NCI-H1417 (cell line): ENCODE measurements at regions not wholly inside any gene's neighbourhood (a gene's known extent, or its start where the extent isn't known, plus 50 kb on each side); places are given as distances from the start of the nearest gene placed in this dataset.
A peak's percentile ranks its signal among the peaks of the same experiment; 100 is the strongest.
"Not testable (repeated sequence)": the region's sequence is repeated elsewhere in the genome, so short reads cannot be mapped to it uniquely, and the experiment has no call there.

ENCODE experiments used
- DNase-seq, 3 experiments: peaks; one replicate each; lab custom pipeline; 2025; lab: John Stamatoyannopoulos, UW

DNA sequence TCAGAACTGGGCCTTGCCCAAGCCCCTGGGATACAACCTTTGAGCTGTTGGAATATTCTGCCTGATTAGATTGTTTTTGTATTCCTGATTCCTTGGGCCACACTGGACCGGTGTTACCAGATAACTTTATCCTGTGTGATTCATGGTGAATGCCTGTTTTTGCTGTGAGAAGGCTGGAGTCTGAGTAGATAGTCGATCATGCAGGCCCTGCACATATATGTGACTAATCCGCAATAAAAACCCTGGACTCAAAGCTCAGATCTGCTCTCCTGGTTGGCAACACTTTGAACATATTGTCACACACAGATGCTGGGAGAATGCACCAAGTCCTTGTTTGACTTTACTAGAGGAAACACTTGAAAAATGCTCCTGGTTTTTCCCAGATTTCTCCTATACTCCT lies 183.9 kb upstream of the MBL2 start:
- no peak for DNase-seq

GRCh38 chr10:52955337-52955736 lies 182.8 kb upstream of the MBL2 start:
- no peak for DNase-seq

GRCh38 chr10:52954407-52954806 lies 181.8 kb upstream of the MBL2 start:
- no peak for DNase-seq

DNA sequence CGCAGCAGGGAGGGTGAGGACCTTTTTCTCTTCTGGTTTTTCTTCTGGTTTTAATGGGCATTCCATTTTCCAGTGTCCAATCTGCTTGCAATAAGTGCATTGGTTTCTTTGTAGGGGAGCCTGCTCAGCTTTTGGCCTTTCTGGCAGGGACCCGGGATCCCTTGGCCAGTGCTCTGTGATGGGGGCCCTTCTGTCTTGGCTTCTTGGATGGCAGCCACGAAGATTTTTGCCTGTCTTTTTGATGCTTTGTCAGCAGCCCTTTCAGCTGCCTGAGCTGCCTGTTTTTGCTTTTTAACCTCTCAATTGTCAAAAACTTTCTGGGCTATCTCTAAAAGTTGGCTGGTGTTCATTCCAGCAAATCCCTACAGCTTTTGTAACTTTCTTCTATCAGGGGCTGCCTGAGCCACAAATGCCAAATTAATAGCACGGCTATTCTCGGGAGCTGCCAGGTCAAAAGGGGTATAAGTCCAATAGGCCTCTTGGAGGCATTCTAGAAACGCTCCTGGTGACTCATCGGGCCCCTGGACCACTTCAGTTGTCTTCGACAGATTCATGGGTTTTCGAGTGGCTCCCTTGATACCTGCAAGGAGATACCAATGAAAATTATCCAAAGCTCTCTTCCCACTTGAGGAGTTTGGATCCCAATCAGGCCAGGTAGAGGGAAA lies 179.9 kb upstream of the MBL2 start:
- DNase-seq, result no peak

DNA sequence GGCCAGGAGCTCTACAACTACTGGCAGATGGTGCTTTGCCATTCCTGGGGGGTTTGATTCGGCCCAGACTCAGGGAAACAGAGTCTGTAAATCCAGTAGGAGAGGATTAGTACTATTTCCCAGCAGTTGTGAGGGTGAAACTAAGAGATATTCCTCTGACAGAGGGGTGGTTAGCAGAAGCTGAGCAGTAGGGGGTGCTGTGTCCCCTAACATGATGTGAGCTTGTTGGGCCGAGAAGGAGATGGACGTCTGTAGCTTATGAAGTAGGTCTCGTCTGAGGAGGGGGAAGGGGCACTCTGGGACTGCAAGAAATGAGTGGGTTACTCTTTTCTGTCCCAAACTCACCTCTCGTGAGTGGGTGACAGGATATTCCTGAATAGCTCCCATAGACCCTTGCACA lies 179.2 kb upstream of the MBL2 start:
- DNase-seq, result peak in 1 of 3 experiments; percentile 22

DNA sequence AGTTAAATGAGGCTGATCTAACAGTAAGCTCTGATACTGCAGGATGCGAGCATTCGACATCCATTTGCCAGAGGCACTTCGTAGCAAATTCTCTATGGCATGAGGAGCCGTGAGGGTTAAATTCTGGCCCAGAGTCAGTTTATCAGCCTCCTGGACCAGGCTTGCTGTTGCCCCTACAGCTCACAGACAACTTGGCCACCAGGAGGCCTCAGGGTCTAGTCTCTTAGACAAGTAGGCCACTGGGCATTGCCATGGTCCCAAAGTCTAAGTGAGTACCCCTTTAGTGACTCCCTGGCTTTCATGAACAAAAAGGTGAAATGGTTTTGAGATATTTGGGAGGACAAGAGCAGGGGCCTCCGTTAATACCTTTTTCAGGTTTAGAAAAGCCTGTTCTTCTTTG lies 178.0 kb upstream of the MBL2 start:
- no peak for DNase-seq

DNA sequence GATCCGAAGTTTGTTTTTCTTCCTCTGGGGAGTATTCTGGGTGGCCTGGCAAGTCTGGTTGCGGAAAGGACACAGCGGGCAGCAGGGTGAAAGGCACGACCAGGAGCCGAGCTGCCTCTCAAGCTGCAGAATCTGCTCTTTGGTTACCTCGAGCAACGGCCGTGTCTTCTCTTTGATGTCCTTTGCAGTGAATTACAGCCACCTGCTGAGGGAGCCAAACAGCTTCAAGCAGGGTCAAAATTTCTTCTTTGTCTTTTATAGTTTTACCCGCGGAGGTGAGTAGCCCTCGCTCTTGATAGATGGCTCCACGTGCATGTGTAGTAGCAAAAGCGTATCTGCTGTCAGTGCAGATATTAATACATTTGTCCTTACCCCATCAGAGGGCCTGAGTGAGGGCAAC lies 177.3 kb upstream of the MBL2 start:
- peak in 1 of 3 experiments; percentile 15 for DNase-seq

GRCh38 chr10:52946486-52946885 lies 173.9 kb upstream of the MBL2 start:
- DNase-seq, result no peak

DNA sequence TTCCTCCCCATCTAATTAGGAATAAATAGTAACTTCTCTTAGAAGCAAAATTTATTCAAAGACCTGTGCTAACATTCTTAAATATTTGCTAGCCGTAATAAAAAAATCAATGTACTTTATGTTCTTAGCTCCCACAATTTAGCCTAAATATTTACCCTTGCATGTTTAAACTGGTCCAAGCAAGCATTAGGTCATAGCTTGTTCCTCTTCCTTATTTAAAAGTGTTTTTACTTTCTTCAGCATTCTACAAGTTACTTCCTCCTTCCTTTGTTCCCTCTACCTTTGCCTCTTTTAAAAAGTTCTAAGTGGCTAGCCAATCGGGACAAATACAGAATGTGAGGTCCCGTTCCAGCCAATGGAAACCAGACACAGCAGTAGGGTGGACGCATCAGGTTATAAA lies 172.9 kb upstream of the MBL2 start:
- not testable (repeated sequence) for DNase-seq

DNA sequence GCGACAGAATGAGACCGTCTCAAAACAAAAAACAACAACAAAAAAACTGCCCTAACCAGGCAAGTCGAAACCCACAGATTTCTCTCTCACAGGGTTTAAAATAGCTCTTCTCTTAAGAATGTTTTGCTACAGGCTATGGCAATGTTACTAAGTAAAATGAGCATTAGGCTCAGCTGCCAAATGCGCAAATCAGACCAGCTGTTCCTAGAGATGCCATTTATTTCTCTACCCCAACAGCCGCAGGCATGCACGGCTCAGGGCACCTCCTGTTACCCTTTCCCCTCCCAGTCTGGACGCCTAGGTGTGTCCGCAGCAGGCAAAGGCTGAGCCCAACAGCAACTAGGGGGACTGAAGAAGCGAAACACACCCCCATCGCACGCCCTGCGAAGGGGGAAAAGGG lies 168.3 kb upstream of the MBL2 start:
- no peak for DNase-seq

DNA sequence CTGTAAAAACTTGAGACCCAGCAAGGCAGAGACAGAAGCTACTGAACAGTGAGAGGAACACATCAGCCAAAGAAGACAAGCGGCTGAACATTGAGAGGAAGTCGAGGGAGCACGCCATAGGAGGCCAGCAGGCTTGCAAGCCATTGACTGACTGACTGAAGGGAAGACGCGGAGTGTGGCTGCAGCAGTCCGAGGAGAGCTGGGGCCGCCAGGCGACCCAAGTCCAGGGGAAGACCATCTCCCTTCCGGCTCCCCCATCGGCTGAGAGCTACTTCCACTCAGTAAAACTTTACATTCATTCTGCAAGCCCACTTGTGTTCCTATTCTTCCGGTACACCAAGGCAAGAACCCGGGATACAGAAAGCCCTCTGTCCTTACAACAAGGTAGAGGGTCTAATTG lies 167.3 kb upstream of the MBL2 start:
- DNase-seq, result no peak

DNA sequence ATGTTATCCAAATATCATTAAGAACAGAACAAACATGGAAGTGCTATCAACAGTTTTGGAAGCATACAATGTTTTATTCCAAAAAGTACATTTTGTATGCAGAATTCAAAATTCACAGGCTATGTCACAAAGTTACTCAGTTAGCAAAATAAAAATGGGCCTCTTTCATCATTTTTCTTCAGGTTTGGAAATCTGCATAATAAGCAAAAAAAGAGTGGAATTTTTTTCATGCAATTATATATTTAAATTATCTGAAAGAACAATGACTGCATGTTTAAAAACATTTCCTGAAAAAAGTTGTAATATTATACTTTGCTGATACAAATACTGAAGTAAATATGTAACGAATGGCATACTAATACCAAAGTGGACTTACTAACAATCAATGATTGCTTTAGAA lies 161.2 kb upstream of the MBL2 start:
- no peak for DNase-seq

DNA sequence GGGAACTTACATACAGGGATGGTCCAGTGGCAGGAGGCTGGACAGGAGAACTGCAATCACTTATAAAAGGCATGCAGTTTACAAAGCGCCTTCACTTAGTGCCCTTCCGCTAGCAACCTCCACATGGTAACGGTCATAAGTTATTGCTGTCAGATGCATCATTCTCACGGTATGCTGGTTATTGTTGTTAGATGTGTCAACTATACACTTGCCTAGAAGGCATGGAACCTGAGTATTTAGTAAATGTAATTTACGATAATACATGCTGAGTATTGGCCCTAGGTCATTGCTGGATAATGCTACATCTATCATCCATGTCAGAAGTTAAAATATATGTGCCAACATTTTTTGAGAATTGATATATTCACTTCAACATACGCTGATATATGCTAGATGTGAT lies 155.1 kb upstream of the MBL2 start:
- peak in 1 of 3 experiments; percentile 2 for DNase-seq

DNA sequence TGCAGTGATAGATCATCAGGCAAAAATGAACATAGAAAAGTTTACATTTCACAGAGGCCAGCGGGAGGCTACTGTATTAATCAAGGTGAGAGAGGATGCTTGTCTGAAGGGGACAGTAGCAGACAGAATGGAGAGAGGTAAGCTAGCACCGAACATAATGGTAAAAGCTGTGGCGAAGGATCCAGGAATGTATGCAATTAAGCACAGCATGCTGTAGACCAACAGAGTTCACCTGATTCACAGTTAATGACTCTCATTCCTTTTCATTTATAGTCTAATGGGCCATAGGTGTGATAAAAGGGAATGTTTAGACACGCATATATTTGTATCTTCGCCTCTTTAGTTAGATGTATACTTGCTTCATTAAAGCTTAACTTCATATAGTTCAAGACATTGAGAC lies 150.9 kb upstream of the MBL2 start:
- DNase-seq, result no peak

GRCh38 chr10:52918714-52919305 lies 146.2 kb upstream of the MBL2 start:
- no peak for DNase-seq

GRCh38 chr10:52915391-52915790 lies 142.8 kb upstream of the MBL2 start:
- no peak for DNase-seq

- no peak for DNase-seq
These were observed 138.6 kb upstream of the MBL2 start for GRCh38 chr10:52911163-52911562.

DNA sequence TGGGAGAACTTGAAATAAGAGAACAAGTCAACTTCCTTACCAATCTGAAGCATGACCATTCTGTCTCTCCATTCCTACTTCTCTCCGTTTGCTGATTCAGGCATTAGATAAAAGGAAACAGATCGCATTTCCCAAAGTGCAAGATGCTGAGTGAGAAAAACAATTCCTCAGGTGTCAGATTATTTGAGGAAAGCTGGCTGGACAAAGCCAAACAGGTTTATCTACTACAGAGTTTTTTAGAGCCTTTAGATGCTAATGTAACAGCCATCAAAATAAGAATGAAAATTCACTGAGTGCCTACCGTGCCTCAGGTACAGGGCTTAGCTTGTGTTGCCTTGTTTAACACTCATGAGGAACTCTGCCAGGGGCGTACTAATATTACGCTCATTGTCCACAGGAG lies 135.9 kb upstream of the MBL2 start:
- DNase-seq, result no peak

- no peak for DNase-seq
These were observed 133.5 kb upstream of the MBL2 start for GRCh38 chr10:52906046-52906445.

DNA sequence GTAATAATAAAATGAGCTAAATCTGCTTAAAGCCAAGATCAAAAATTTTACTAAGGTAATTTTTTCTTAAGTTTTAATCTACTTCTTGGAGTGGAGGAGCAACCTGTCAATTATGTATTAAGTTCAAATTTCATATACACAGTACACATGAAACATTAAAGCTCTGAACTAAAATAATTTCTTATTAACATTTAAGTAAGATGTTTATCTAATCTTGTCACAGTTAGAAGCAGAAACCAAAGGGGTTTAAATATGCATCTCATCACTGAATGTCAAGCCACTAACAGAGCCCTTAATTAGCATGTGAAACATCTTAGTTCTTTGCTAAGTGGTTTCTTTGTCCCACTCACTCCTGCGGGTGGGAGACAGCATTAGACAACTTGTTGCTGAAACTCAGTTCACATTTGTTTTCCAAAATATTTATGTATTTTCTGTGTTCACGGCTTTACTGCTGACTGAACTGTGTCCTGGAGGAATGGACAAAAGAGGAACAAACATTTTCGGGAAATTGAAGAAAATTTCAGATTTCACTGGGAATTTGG lies 130.9 kb upstream of the MBL2 start:
- no peak for DNase-seq

GRCh38 chr10:52900593-52900992 lies 128.0 kb upstream of the MBL2 start:
- DNase-seq, result no peak

DNA sequence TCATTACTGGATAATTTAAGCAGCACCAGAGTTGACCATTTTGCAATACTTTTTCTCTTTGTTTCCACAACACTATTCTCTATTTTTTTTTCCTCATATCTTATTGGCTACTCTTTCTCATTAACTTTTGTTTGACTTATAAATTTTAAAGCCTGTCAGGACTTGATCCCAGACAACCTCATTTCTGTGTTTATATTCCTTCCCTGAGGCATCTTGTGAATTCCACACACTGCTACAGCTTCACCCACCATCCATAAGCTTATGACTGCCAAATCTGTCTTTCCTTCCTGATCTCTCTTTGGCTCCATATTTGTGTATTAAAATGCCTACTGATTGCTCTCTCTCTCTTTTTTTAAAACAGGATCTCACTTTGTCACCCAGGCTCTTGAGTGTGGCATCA lies 124.6 kb upstream of the MBL2 start:
- DNase-seq, result no peak

- no peak for DNase-seq
These were observed 122.5 kb upstream of the MBL2 start for GRCh38 chr10:52895059-52895458.

GRCh38 chr10:52890281-52890680 lies 117.7 kb upstream of the MBL2 start:
- DNase-seq, result no peak
